Esophagus muscularis mucosa (tissue), 3 donors: ENCODE measurements at regions not wholly inside any gene's neighbourhood (a gene's known extent, or its start where the extent isn't known, plus 50 kb on each side); places are given as distances from the start of the nearest gene placed in this dataset.

Experiments
- CTCF ChIP-seq, 3 experiments: fragments of 200-600 bp in 2 of 3; fragments of 450-650 bp in 1 of 3; sonication (generic) in 2 of 3; IDR thresholded peaks; one replicate each; pipeline ENCODE4 v1.5.1; 2017 to 2019; ENCODE audit warnings: antibody characterized with exemption in 3 of 3, mild to moderate bottlenecking in 2 of 3, moderate library complexity in 1 of 3
- POLR2A ChIP-seq: fragments of 450-650 bp; IDR thresholded peaks from one replicate; pipeline ENCODE4 v1.6.1; 2017; ENCODE audit warnings: antibody characterized with exemption, moderate library complexity, mild to moderate bottlenecking, low read depth
- POLR2AphosphoS5 ChIP-seq, 2 donors: sonication (generic); formaldehyde crosslinking; IDR thresholded peaks; one replicate each; pipeline ENCODE4 v1.6.1; 2017; ENCODE audit warnings: antibody characterized with exemption in 2 of 2

GRCh38 chr11:79550809-79551208, 110.0 kb upstream of the TENM4 start:
- TF ChIP-seq CTCF (IDR thresholded peaks at IDR 0.05) (no peak), POLR2AphosphoS5 (IDR thresholded peaks at IDR 0.05) (no peak), POLR2A (no peak)
